Ovary (tissue), 3 donors: ENCODE measurements at regions not wholly inside any gene's neighbourhood (a gene's known extent, or its start where the extent isn't known, plus 50 kb on each side); places are given as distances from the start of the nearest gene placed in this dataset.

Experiments used
- EP300 ChIP-seq: sonication (generic); formaldehyde crosslinking; IDR thresholded peaks from one replicate; pipeline ENCODE4 v1.6.1; 2017; ENCODE audit warnings: antibody characterized with exemption
- POLR2A ChIP-seq: fragments of 450-650 bp; IDR thresholded peaks from one replicate; pipeline ENCODE4 v1.6.1; 2017; ENCODE audit warnings: antibody characterized with exemption, mild to moderate bottlenecking, moderate library complexity
- TF ChIP-seq, protein P1 (sequence below), 3 donors: fragments of 450-650 bp in 2 of 3; fragments of 200-600 bp in 1 of 3; IDR thresholded peaks; one replicate each; pipeline versions ENCODE4 v1.5.1 to v1.8.0; 2016 to 2022; ENCODE audit warnings: antibody characterized with exemption in 3 of 3, mild to moderate bottlenecking in 1 of 3
- donor health status: DM: no; HTN: no; CAD: no.

DNA sequence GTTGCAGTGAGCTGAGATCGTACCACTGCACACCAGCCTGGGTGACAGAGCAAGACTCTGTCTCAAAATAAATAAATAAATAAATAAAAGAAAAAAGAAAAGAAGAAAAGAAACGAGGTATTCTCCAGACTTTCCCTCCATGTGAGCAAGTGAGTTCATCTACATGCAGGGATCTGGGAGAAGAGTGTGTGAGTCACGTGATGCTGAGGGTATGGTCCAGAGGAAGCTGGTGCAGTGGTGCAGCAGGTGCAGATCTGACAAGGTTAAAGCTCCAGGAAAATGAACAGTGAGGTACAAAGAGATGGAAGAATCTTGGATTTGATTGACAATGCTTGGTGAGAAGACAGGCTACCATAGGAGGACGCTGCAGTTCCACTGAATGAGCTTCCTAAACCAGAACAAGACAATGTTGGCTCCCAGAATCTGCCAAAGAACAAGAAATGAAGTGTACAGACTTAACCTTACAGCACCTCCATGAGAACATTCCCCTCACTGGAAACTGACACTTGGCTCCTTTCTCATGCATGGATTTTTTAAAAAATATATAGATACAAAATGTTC is 79.5 kb upstream of the BTBD3 start:
- no peak for TF ChIP-seq EP300
- TF ChIP-seq, protein P1, sequence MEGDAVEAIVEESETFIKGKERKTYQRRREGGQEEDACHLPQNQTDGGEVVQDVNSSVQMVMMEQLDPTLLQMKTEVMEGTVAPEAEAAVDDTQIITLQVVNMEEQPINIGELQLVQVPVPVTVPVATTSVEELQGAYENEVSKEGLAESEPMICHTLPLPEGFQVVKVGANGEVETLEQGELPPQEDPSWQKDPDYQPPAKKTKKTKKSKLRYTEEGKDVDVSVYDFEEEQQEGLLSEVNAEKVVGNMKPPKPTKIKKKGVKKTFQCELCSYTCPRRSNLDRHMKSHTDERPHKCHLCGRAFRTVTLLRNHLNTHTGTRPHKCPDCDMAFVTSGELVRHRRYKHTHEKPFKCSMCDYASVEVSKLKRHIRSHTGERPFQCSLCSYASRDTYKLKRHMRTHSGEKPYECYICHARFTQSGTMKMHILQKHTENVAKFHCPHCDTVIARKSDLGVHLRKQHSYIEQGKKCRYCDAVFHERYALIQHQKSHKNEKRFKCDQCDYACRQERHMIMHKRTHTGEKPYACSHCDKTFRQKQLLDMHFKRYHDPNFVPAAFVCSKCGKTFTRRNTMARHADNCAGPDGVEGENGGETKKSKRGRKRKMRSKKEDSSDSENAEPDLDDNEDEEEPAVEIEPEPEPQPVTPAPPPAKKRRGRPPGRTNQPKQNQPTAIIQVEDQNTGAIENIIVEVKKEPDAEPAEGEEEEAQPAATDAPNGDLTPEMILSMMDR (IDR thresholded peaks at IDR 0.05) = no peak
- TF ChIP-seq POLR2A = no peak
